ENCODE measurements at regions not wholly inside any gene's neighbourhood (a gene's known extent, or its start where the extent isn't known, plus 50 kb on each side); places are given as distances from the start of the nearest gene placed in this dataset.
"Not testable (repeated sequence)": the region's sequence is repeated elsewhere in the genome, so short reads cannot be mapped to it uniquely, and the experiment has no call there.

GRCh38 chr3:22858486-22858885 is 344.6 kb upstream of the UBE2E2 start:
- Histone ChIP-seq H3K4me3 (ENCODE audit: low read length) (no peak overlapping the region), H3K4me1 (ENCODE audit: control insufficient read depth, insufficient read depth, low read length) (no peaks in the 10 kb centered on the region), H3K27me3 (ENCODE audit: control insufficient read depth, insufficient read depth, low read length) (no peaks in the 10 kb centered on the region), H3K36me3 (ENCODE audit: control insufficient read depth, insufficient read depth, low read length) (no peaks in the 10 kb centered on the region), H3K27ac (ENCODE audit: low read length) (no peak overlapping the region), H3K9me3 (ENCODE audit: control insufficient read depth, insufficient read depth, low read length) (no peaks in the 10 kb centered on the region)
- DNase-seq (ENCODE audit: low read depth, low spot score), result no peak
- WGBS (ENCODE audit: insufficient coverage, insufficient read length), result no CpG with 5 or more reads among the region's 2 CpGs

GRCh38 chr3:22859618-22860017 is 343.5 kb upstream of the UBE2E2 start:
- no peaks in the 10 kb centered on the region for H3K4me1 ChIP-seq (ENCODE audit: control insufficient read depth, insufficient read depth, low read length)
- H3K9me3 ChIP-seq (ENCODE audit: control insufficient read depth, insufficient read depth, low read length), result no peaks in the 10 kb centered on the region
- no peak for DNase-seq (ENCODE audit: low read depth, low spot score)
- no peaks in the 10 kb centered on the region for H3K36me3 ChIP-seq (ENCODE audit: control insufficient read depth, insufficient read depth, low read length)
- no peaks in the 10 kb centered on the region for H3K27me3 ChIP-seq (ENCODE audit: control insufficient read depth, insufficient read depth, low read length)
- no peak overlapping the region for H3K4me3 ChIP-seq (ENCODE audit: low read length)
- H3K27ac ChIP-seq (ENCODE audit: low read length), result no peak overlapping the region

GRCh38 chr3:22861426-22861825 is 341.7 kb upstream of the UBE2E2 start:
- Histone ChIP-seq H3K9me3 (ENCODE audit: control insufficient read depth, insufficient read depth, low read length) (no peaks in the 10 kb centered on the region), H3K27me3 (ENCODE audit: control insufficient read depth, insufficient read depth, low read length) (no peaks in the 10 kb centered on the region), H3K27ac (ENCODE audit: low read length) (no peak overlapping the region), H3K36me3 (ENCODE audit: control insufficient read depth, insufficient read depth, low read length) (no peaks in the 10 kb centered on the region), H3K4me1 (ENCODE audit: control insufficient read depth, insufficient read depth, low read length) (no peaks in the 10 kb centered on the region), H3K4me3 (ENCODE audit: low read length) (no peak overlapping the region)
- DNase-seq (ENCODE audit: low read depth, low spot score), result no peak
- no CpG with 5 or more reads among the region's 3 CpGs for WGBS (ENCODE audit: insufficient coverage, insufficient read length)

- peak; percentile 1 for DNase-seq (ENCODE audit: low read depth, low spot score)
- no peaks in the 10 kb centered on the region for H3K36me3 ChIP-seq (ENCODE audit: control insufficient read depth, insufficient read depth, low read length)
- H3K27me3 ChIP-seq (ENCODE audit: control insufficient read depth, insufficient read depth, low read length), result no peaks in the 10 kb centered on the region
- no peak overlapping the region for H3K4me3 ChIP-seq (ENCODE audit: low read length)
- no CpG with 5 or more reads among the region's 5 CpGs for whole genome bisulfite sequencing (ENCODE audit: insufficient coverage, insufficient read length)
- no peak overlapping the region for H3K27ac ChIP-seq (ENCODE audit: low read length)
- no peaks in the 10 kb centered on the region for H3K9me3 ChIP-seq (ENCODE audit: control insufficient read depth, insufficient read depth, low read length)
- H3K4me1 ChIP-seq (ENCODE audit: control insufficient read depth, insufficient read depth, low read length), result no peaks in the 10 kb centered on the region
Observed at GRCh38 chr3:22862111-22862510, 341.0 kb upstream of the UBE2E2 start.

GRCh38 chr3:22882834-22883233 is 320.3 kb upstream of the UBE2E2 start:
- not testable (repeated sequence) for H3K27ac ChIP-seq (ENCODE audit: low read length); H3K36me3 ChIP-seq (ENCODE audit: control insufficient read depth, insufficient read depth, low read length); H3K27me3 ChIP-seq (ENCODE audit: control insufficient read depth, insufficient read depth, low read length); DNase-seq (ENCODE audit: low read depth, low spot score); H3K4me1 ChIP-seq (ENCODE audit: control insufficient read depth, insufficient read depth, low read length); H3K4me3 ChIP-seq (ENCODE audit: low read length); H3K9me3 ChIP-seq (ENCODE audit: control insufficient read depth, insufficient read depth, low read length)
- no CpG with 5 or more reads among the region's 2 CpGs for WGBS (ENCODE audit: insufficient coverage, insufficient read length)

- DNase-seq (ENCODE audit: low read depth, low spot score), result no peak
- Histone ChIP-seq H3K4me3 (ENCODE audit: low read length) (no peak overlapping the region), H3K4me1 (ENCODE audit: control insufficient read depth, insufficient read depth, low read length) (no peaks in the 10 kb centered on the region)
Observed at GRCh38 chr3:22885039-22885438, 318.1 kb upstream of the UBE2E2 start.

GRCh38 chr3:22885574-22886341 is 317.4 kb upstream of the UBE2E2 start:
- H3K27me3 ChIP-seq (ENCODE audit: control insufficient read depth, insufficient read depth, low read length), result no peaks in the 10 kb centered on the region
- no peaks in the 10 kb centered on the region for H3K36me3 ChIP-seq (ENCODE audit: control insufficient read depth, insufficient read depth, low read length)
- WGBS (ENCODE audit: insufficient coverage, insufficient read length), result no CpG with 5 or more reads among the region's 6 CpGs
- no peaks in the 10 kb centered on the region for H3K4me1 ChIP-seq (ENCODE audit: control insufficient read depth, insufficient read depth, low read length)
- no peak for DNase-seq (ENCODE audit: low read depth, low spot score)
- H3K9me3 ChIP-seq (ENCODE audit: control insufficient read depth, insufficient read depth, low read length), result no peaks in the 10 kb centered on the region
- H3K4me3 ChIP-seq (ENCODE audit: low read length), result no peak overlapping the region
- no peak overlapping the region for H3K27ac ChIP-seq (ENCODE audit: low read length)

More at GRCh38 chr3:22885039-22885438, 318.1 kb upstream of the UBE2E2 start:
- H3K36me3 ChIP-seq (ENCODE audit: control insufficient read depth, insufficient read depth, low read length), result no peaks in the 10 kb centered on the region
- H3K27me3 ChIP-seq (ENCODE audit: control insufficient read depth, insufficient read depth, low read length), result no peaks in the 10 kb centered on the region
- no peak overlapping the region for H3K27ac ChIP-seq (ENCODE audit: low read length)
- H3K9me3 ChIP-seq (ENCODE audit: control insufficient read depth, insufficient read depth, low read length), result no peaks in the 10 kb centered on the region

GRCh38 chr3:22886439-22887068 is 316.6 kb upstream of the UBE2E2 start:
- no peaks in the 10 kb centered on the region for H3K27me3 ChIP-seq (ENCODE audit: control insufficient read depth, insufficient read depth, low read length)
- H3K36me3 ChIP-seq (ENCODE audit: control insufficient read depth, insufficient read depth, low read length), result no peaks in the 10 kb centered on the region
- H3K4me3 ChIP-seq (ENCODE audit: low read length), result no peak overlapping the region
- H3K27ac ChIP-seq (ENCODE audit: low read length), result no peak overlapping the region
- WGBS (ENCODE audit: insufficient coverage, insufficient read length), result no CpG with 5 or more reads among the region's 4 CpGs
- no peaks in the 10 kb centered on the region for H3K4me1 ChIP-seq (ENCODE audit: control insufficient read depth, insufficient read depth, low read length)
- no peak for DNase-seq (ENCODE audit: low read depth, low spot score)
- no peaks in the 10 kb centered on the region for H3K9me3 ChIP-seq (ENCODE audit: control insufficient read depth, insufficient read depth, low read length)

GRCh38 chr3:22887664-22888291 is 315.3 kb upstream of the UBE2E2 start:
- H3K9me3 ChIP-seq (ENCODE audit: control insufficient read depth, insufficient read depth, low read length), result no peaks in the 10 kb centered on the region
- no peaks in the 10 kb centered on the region for H3K27me3 ChIP-seq (ENCODE audit: control insufficient read depth, insufficient read depth, low read length)
- no peaks in the 10 kb centered on the region for H3K36me3 ChIP-seq (ENCODE audit: control insufficient read depth, insufficient read depth, low read length)
- no peak overlapping the region for H3K4me3 ChIP-seq (ENCODE audit: low read length)
- H3K4me1 ChIP-seq (ENCODE audit: control insufficient read depth, insufficient read depth, low read length), result no peaks in the 10 kb centered on the region
- WGBS (ENCODE audit: insufficient coverage, insufficient read length), result no CpG with 5 or more reads among the region's 2 CpGs
- H3K27ac ChIP-seq (ENCODE audit: low read length), result no peak overlapping the region
- DNase-seq (ENCODE audit: low read depth, low spot score), result peak; percentile 16

- Histone ChIP-seq H3K9me3 (ENCODE audit: control insufficient read depth, insufficient read depth, low read length) (no peaks in the 10 kb centered on the region), H3K4me1 (ENCODE audit: control insufficient read depth, insufficient read depth, low read length) (no peaks in the 10 kb centered on the region), H3K36me3 (ENCODE audit: control insufficient read depth, insufficient read depth, low read length) (no peaks in the 10 kb centered on the region), H3K27ac (ENCODE audit: low read length) (no peak overlapping the region), H3K4me3 (ENCODE audit: low read length) (no peak overlapping the region), H3K27me3 (ENCODE audit: control insufficient read depth, insufficient read depth, low read length) (no peaks in the 10 kb centered on the region)
- no CpG with 5 or more reads among the region's 2 CpGs for WGBS (ENCODE audit: insufficient coverage, insufficient read length)
- DNase-seq (ENCODE audit: low read depth, low spot score), result no peak
Observed at GRCh38 chr3:22893101-22893500, 310.0 kb upstream of the UBE2E2 start.
